ENCODE measurements at regions not wholly inside any gene's neighbourhood (a gene's known extent, or its start where the extent isn't known, plus 50 kb on each side); places are given as distances from the start of the nearest gene placed in this dataset.

DNA sequence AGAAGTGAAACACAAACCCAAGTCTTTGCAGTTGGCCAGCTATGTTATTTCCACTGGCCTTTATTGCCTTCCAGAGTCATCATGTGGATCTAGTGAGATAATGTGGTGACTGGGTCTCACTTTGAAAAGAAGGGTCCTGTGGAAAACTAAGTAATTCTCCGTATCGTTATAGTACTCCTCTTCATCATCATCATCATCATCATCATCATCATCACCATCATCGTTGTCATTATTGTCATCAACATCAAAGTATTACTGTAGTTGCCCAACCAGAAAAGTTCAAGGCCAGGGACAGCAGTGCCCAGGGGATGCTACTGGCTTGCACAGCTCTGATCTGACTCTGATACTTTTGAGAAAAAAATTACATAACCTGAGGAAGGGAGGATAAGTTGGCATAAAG lies 295.6 kb upstream of the F9 start:
- no peak overlapping the region for H4K5ac ChIP-seq (ENCODE audit: insufficient read length, low read depth, low read length)
- H3K9me3 ChIP-seq (ENCODE audit: insufficient read depth in 2 of 2, low read depth in 1 of 2, low read length in 1 of 2) = no peaks in the 10 kb centered on the region
- 97% methylated on average over 3 of the region's 3 CpGs; no CpG with 5 or more reads in 1 of the 2 experiments for whole genome bisulfite sequencing, 2 experiments (ENCODE audit: extremely low coverage in 1 of 2, insufficient coverage in 1 of 2, insufficient read length in 1 of 2, insufficient replicate concordance in 2 of 2, low coverage in 1 of 2, low lambda C conversion rate in 2 of 2, missing lambda C conversion rate in 1 of 2)
- no peaks in the 10 kb centered on the region for H3K36me3 ChIP-seq (ENCODE audit: control insufficient read depth in 2 of 4, insufficient read depth in 4 of 4, low read length in 3 of 4)
- no peaks in the 10 kb centered on the region for H4K20me1 ChIP-seq (replicated peaks in 1 of 2; ENCODE audit: control insufficient read depth in 1 of 2, insufficient read depth in 2 of 2, low read length in 2 of 2)
- no peak overlapping the region for H2BK20ac ChIP-seq (ENCODE audit: low read length)
- no peak overlapping the region for H2BK15ac ChIP-seq (ENCODE audit: low read length)
- no peak overlapping the region for H3K27ac ChIP-seq (ENCODE audit: low read depth, low read length)
- no peak overlapping the region for H2AFZ ChIP-seq (ENCODE audit: low read length)
- POLR2A ChIA-PET (ENCODE audit: partially characterized antibody) = no interaction called here
- no peaks in the 10 kb centered on the region for H3K79me2 ChIP-seq (ENCODE audit: control insufficient read depth in 1 of 2, insufficient read depth in 2 of 2, low read length in 2 of 2)
- H4K91ac ChIP-seq (replicated peaks; ENCODE audit: insufficient read length, low read length) = no peak overlapping the region
- no peak overlapping the region for H3K4ac ChIP-seq (replicated peaks; ENCODE audit: insufficient read length, low read depth, low read length)
- no peaks in the 10 kb centered on the region for H3K27me3 ChIP-seq (replicated peaks in 1 of 4; ENCODE audit: control insufficient read depth in 3 of 4, extremely low read depth in 1 of 4, insufficient read depth in 3 of 4, low read length in 3 of 4)
- no peak overlapping the region for H4K8ac ChIP-seq (ENCODE audit: extremely low read depth, insufficient read depth, low read length)
- no peak overlapping the region for H2BK5ac ChIP-seq (ENCODE audit: low read depth, low read length)
- no peak overlapping the region for H3K9ac ChIP-seq (replicated peaks in 1 of 4; ENCODE audit: extremely low read depth in 1 of 4, low read depth in 3 of 4, low read length in 3 of 4)
- no peak overlapping the region for H3K14ac ChIP-seq (ENCODE audit: insufficient read length)
- no peaks in the 10 kb centered on the region for H3K4me1 ChIP-seq (replicated peaks in 1 of 4; ENCODE audit: control insufficient read depth in 3 of 4, insufficient read depth in 4 of 4, low read length in 3 of 4)
- H3K79me1 ChIP-seq (ENCODE audit: low read depth, low read length) = no peaks in the 10 kb centered on the region
- no peak overlapping the region for H2BK120ac ChIP-seq (replicated peaks; ENCODE audit: low read depth, low read length)
- H3K23me2 ChIP-seq (ENCODE audit: low read depth, low read length) = no peaks in the 10 kb centered on the region; the same call in 1 of the 2 replicates
- H3K56ac ChIP-seq (replicated peaks; ENCODE audit: insufficient read length, low read depth, low read length) = no peak overlapping the region
- no peak overlapping the region for H2AK5ac ChIP-seq (ENCODE audit: low read depth, low read length)
- DNase-seq (ENCODE audit: low read depth in 1 of 2, low spot score in 2 of 2) (no peak), FAIRE-seq (no peak)
- CTCF ChIA-PET (ENCODE audit: partially characterized antibody) = no interaction called here
- no peak overlapping the region for H3K4me3 ChIP-seq (ENCODE audit: extremely low read depth in 1 of 4, insufficient read depth in 2 of 4, low read depth in 3 of 4, low read length in 4 of 4)
- H3K23ac ChIP-seq (ENCODE audit: insufficient read length) = no peak overlapping the region
- H3K4me2 ChIP-seq (ENCODE audit: insufficient read depth in 1 of 2, low read depth in 2 of 2, low read length in 2 of 2) = no peak overlapping the region
- H3K18ac ChIP-seq (ENCODE audit: extremely low read depth, low read length) = no peak overlapping the region
- H2BK12ac ChIP-seq (ENCODE audit: low read depth, low read length) = no peak overlapping the region
- TF ChIP-seq POU5F1 (IDR thresholded peaks at IDR 0.05; ENCODE audit: low read depth, low read length) (no peak), TAF7 (optimal IDR thresholded peaks at IDR 0.05; ENCODE audit: borderline replicate concordance, low read depth, low read length) (no peak), NANOG (IDR thresholded peaks at IDR 0.05; ENCODE audit: insufficient read depth, low read depth, low read length, poor library complexity, severe bottlenecking) (no peak), POLR2AphosphoS5 (IDR thresholded peaks at IDR 0.05; ENCODE audit: low read depth, low read length) (no peak), RXRA (IDR thresholded peaks at IDR 0.05; ENCODE audit: insufficient read depth, low read depth, low read length) (no peak), MAFK (IDR thresholded peaks at IDR 0.05; ENCODE audit: low read depth, low read length) (no peak), FOSL1 (IDR thresholded peaks at IDR 0.05; ENCODE audit: insufficient read depth, low read depth, low read length) (no peak), EP300 (IDR thresholded peaks at IDR 0.05; ENCODE audit: borderline replicate concordance in 1 of 2, low read depth in 2 of 2, low read length in 2 of 2) (no peak), EZH2 (IDR thresholded peaks at IDR 0.05; ENCODE audit: low read depth, low read length, severe bottlenecking) (no peak), SUZ12 (IDR thresholded peaks at IDR 0.05; ENCODE audit: low read length) (no peak), GTF2F1 (IDR thresholded peaks at IDR 0.05; ENCODE audit: borderline replicate concordance, low read depth, low read length) (no peak), RNF2 (IDR thresholded peaks at IDR 0.05; ENCODE audit: borderline replicate concordance, low read depth, low read length, missing control alignments, poor library complexity, severe bottlenecking) (no peak)
- TF ChIP-seq, protein P1, sequence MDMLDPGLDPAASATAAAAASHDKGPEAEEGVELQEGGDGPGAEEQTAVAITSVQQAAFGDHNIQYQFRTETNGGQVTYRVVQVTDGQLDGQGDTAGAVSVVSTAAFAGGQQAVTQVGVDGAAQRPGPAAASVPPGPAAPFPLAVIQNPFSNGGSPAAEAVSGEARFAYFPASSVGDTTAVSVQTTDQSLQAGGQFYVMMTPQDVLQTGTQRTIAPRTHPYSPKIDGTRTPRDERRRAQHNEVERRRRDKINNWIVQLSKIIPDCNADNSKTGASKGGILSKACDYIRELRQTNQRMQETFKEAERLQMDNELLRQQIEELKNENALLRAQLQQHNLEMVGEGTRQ (IDR thresholded peaks at IDR 0.05; ENCODE audit: low read length) = no peak
